Ovary (tissue), 3 donors: ENCODE measurements at regions not wholly inside any gene's neighbourhood (a gene's known extent, or its start where the extent isn't known, plus 50 kb on each side); places are given as distances from the start of the nearest gene placed in this dataset.

ENCODE experiments used
- EP300 ChIP-seq: sonication (generic); formaldehyde crosslinking; IDR thresholded peaks from one replicate; pipeline ENCODE4 v1.6.1; 2017; ENCODE audit warnings: antibody characterized with exemption
- POLR2A ChIP-seq: fragments of 450-650 bp; IDR thresholded peaks from one replicate; pipeline ENCODE4 v1.6.1; 2017; ENCODE audit warnings: antibody characterized with exemption, mild to moderate bottlenecking, moderate library complexity
- TF ChIP-seq, protein P1 (sequence below), 3 donors: fragments of 450-650 bp in 2 of 3; fragments of 200-600 bp in 1 of 3; IDR thresholded peaks; one replicate each; pipeline versions ENCODE4 v1.5.1 to v1.8.0; 2016 to 2022; ENCODE audit warnings: antibody characterized with exemption in 3 of 3, mild to moderate bottlenecking in 1 of 3
- donor health status: DM: no; HTN: no; CAD: no.

DNA sequence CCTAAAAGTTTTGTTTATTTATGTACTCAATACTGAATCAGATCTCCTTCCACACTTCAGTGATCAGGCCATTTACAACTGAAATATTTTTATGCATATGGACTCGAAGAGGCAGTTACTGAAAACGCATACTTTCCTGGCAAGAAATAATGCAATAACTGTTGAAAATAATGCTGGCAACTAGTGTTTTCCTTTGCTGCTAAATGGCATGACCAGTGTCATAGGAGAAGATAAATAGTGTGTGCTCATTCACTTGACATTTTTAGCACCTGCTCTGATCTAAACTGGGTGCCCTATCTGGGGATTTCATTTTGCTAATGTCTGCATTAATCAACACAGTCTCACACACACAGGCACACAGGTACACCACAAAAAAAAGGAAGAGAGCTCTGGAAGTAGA is 695.2 kb downstream of the TUSC7 start:
- TF ChIP-seq, protein P1, sequence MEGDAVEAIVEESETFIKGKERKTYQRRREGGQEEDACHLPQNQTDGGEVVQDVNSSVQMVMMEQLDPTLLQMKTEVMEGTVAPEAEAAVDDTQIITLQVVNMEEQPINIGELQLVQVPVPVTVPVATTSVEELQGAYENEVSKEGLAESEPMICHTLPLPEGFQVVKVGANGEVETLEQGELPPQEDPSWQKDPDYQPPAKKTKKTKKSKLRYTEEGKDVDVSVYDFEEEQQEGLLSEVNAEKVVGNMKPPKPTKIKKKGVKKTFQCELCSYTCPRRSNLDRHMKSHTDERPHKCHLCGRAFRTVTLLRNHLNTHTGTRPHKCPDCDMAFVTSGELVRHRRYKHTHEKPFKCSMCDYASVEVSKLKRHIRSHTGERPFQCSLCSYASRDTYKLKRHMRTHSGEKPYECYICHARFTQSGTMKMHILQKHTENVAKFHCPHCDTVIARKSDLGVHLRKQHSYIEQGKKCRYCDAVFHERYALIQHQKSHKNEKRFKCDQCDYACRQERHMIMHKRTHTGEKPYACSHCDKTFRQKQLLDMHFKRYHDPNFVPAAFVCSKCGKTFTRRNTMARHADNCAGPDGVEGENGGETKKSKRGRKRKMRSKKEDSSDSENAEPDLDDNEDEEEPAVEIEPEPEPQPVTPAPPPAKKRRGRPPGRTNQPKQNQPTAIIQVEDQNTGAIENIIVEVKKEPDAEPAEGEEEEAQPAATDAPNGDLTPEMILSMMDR (IDR thresholded peaks at IDR 0.05), result no peak
- no peak for TF ChIP-seq POLR2A
- TF ChIP-seq EP300, result no peak
